Lung (tissue), 11 donors: ENCODE measurements at regions not wholly inside any gene's neighbourhood (a gene's known extent, or its start where the extent isn't known, plus 50 kb on each side); places are given as distances from the start of the nearest gene placed in this dataset.

ENCODE experiments used
- ATAC-seq: fragments of 200-7000 bp; cut with Tn5 transposase; one replicate; pipeline ENCODE4 v1.9.1; 2020; ENCODE audit warnings: moderate number of reproducible peaks; ENCODE audit not compliant: insufficient read depth, low FRiP score
- DNase-seq, 3 donors: peaks; one replicate each; pipeline ENCODE4 v3.0.0-alpha.2; 2013 to 2017
- H3K27ac ChIP-seq, 2 donors: one replicate each; pipeline ENCODE4 v1.5.1; 2013; ENCODE audit warnings: mild to moderate bottlenecking in 2 of 2, moderate library complexity in 2 of 2, control low read depth in 1 of 2, inconsistent platforms in 1 of 2, low read depth in 1 of 2, low read length in 1 of 2
- H3K27me3 ChIP-seq, 3 donors: one replicate each; pipeline ENCODE4 v1.5.1; 2013; ENCODE audit warnings: low read length in 2 of 3; ENCODE audit not compliant: control insufficient read depth in 3 of 3, insufficient read depth in 3 of 3
- H3K36me3 ChIP-seq, 4 donors: one replicate each; pipeline ENCODE4 v1.5.1; 2013; ENCODE audit warnings: low read length in 4 of 4, mild to moderate bottlenecking in 1 of 4, moderate library complexity in 1 of 4; ENCODE audit not compliant: control insufficient read depth in 4 of 4, insufficient read depth in 4 of 4
- H3K4me1 ChIP-seq, 5 donors: one replicate each; pipeline ENCODE4 v1.5.1; 2013; ENCODE audit warnings: low read length in 5 of 5, mild to moderate bottlenecking in 2 of 5, moderate library complexity in 1 of 5; ENCODE audit not compliant: control insufficient read depth in 5 of 5, insufficient read depth in 5 of 5
- H3K4me3 ChIP-seq: one replicate; pipeline ENCODE4 v1.5.1; 2013; ENCODE audit warnings: mild to moderate bottlenecking, control low read depth, moderate library complexity
- H3K9ac ChIP-seq, 2 donors: one replicate each; pipeline ENCODE4 v1.5.1; 2013; ENCODE audit warnings: low read length in 2 of 2, control low read depth in 1 of 2; ENCODE audit not compliant: insufficient read depth in 1 of 2
- H3K9me3 ChIP-seq, 4 donors: one replicate each; pipeline ENCODE4 v1.5.1; 2013; ENCODE audit warnings: low read length in 3 of 4, mild to moderate bottlenecking in 1 of 4, moderate library complexity in 1 of 4; ENCODE audit not compliant: control insufficient read depth in 4 of 4, insufficient read depth in 3 of 4
- WGBS, 2 donors: extraction: QIAGEN DNeasy Blood & Tissue Kit; methylation state at CpG; one replicate each; pipeline ENCODE4 v1.1.7; 2013; 5-methylcytosine and 5-hydroxymethylcytosine counted together
- TF ChIP-seq, protein P1 (sequence below): IDR thresholded peaks from 2 replicates; pipeline ENCODE4 v1.5.1; 2012; ENCODE audit warnings: mild to moderate bottlenecking; ENCODE audit errors: control extremely low read depth, extremely low read depth
- donor health status: control.
- donor health status: control.
- donor health status: Bipolar disorder and iron deficiency.
- donor health status: healthy.
- donor health status: DM: yes; HTN: yes; CAD: no.

GRCh38 chr6:79394690-79395089 lies 142.5 kb downstream of the LCA5 start:
- TF ChIP-seq, protein P1, sequence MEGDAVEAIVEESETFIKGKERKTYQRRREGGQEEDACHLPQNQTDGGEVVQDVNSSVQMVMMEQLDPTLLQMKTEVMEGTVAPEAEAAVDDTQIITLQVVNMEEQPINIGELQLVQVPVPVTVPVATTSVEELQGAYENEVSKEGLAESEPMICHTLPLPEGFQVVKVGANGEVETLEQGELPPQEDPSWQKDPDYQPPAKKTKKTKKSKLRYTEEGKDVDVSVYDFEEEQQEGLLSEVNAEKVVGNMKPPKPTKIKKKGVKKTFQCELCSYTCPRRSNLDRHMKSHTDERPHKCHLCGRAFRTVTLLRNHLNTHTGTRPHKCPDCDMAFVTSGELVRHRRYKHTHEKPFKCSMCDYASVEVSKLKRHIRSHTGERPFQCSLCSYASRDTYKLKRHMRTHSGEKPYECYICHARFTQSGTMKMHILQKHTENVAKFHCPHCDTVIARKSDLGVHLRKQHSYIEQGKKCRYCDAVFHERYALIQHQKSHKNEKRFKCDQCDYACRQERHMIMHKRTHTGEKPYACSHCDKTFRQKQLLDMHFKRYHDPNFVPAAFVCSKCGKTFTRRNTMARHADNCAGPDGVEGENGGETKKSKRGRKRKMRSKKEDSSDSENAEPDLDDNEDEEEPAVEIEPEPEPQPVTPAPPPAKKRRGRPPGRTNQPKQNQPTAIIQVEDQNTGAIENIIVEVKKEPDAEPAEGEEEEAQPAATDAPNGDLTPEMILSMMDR, result no peak
- Histone ChIP-seq H3K27ac (no peak overlapping the region), H3K9me3 (no peaks in the 10 kb centered on the region), H3K4me3 (no peak overlapping the region), H3K36me3 (no peaks in the 10 kb centered on the region), H3K27me3 (no peaks in the 10 kb centered on the region), H3K9ac (no peak overlapping the region), H3K4me1 (no peaks in the 10 kb centered on the region)
- ATAC-seq, result no peak
- DNase-seq, result no peak
- WGBS, 2 donors, result 84 to 87% methylated on average over 3 of the region's 3 CpGs

GRCh38 chr6:79392094-79392493 lies 145.1 kb downstream of the LCA5 start:
- TF ChIP-seq, protein P1, result no peak
- Histone ChIP-seq H3K9me3 (no peaks in the 10 kb centered on the region), H3K36me3 (no peaks in the 10 kb centered on the region), H3K27ac (no peak overlapping the region), H3K27me3 (no peaks in the 10 kb centered on the region), H3K9ac (no peak overlapping the region), H3K4me3 (no peak overlapping the region), H3K4me1 (no peaks in the 10 kb centered on the region)
- 84 to 92% methylated on average over 3 of the region's 3 CpGs for WGBS, 2 donors
- DNase-seq (no peak), ATAC-seq (no peak)

- TF ChIP-seq, protein P1, result no peak
- WGBS, 2 donors, result 90 to 91% methylated on average over 1 of the region's 1 CpG
- Histone ChIP-seq H3K27me3 (no peaks in the 10 kb centered on the region), H3K4me3 (no peak overlapping the region), H3K36me3 (no peaks in the 10 kb centered on the region), H3K9me3 (no peaks in the 10 kb centered on the region), H3K9ac (no peak overlapping the region), H3K27ac (no peak overlapping the region), H3K4me1 (no peaks in the 10 kb centered on the region)
- ATAC-seq (no peak), DNase-seq (no peak)
Measured at GRCh38 chr6:79391480-79391879, 145.8 kb downstream of the LCA5 start.

GRCh38 chr6:79385893-79386292 lies 151.3 kb downstream of the LCA5 start:
- DNase-seq, result no peak
- WGBS, 2 donors, result 48 to 54% methylated on average over 4 of the region's 4 CpGs
- Histone ChIP-seq H3K4me3 (no peak overlapping the region), H3K4me1 (no peaks in the 10 kb centered on the region), H3K27ac (no peak overlapping the region), H3K9ac (no peak overlapping the region), H3K36me3 (no peaks in the 10 kb centered on the region), H3K9me3 (peaks cover 0 to 1% (median 0%) of the 10 kb centered on the region in 4 donors), H3K27me3 (no peaks in the 10 kb centered on the region)
- TF ChIP-seq, protein P1, result no peak
- no peak for ATAC-seq
